ENCODE measurements at regions not wholly inside any gene's neighbourhood (a gene's known extent, or its start where the extent isn't known, plus 50 kb on each side); places are given as distances from the start of the nearest gene placed in this dataset.

DNA sequence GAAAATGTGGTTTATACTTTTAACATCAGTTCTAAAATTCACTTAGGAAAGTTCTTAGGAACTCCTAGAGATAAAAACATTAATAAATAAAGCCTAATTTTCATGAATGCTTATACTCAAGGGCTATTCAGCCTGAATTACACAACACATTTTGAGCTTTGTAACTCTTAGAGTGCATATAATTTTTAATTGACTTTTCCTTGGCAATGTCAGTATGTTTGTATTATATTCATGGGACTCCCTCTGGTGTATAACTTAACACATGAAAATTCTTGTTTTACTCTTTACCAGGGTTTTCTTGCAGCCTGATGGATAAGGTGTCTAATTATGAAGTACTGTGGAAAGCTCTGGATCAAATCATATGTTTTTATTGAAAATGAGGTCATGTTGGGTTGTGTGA lies 150.6 kb upstream of the HMGA2 start:
- peaks cover 0 to 21% of the 10 kb centered on the region in 2 experiments; a peak in 3 of 5 replicates for H3K4me1 ChIP-seq (replicated peaks in 1 of 2; ENCODE audit: control insufficient read depth in 2 of 2, insufficient read depth in 2 of 2, low read length in 2 of 2)
- in situ Hi-C loops (cut with MboI) (no loop called here), intact Hi-C loops (cut with micrococcal nuclease) (loop anchor here (2.0 to 5.0 kb wide), 2 partner anchors 71 to 116 kb away; no protein-coding TSS in a partner anchor)
- H3K4me3 ChIP-seq = no peak overlapping the region
- CTCF ChIA-PET (ENCODE audit: low intra/inter-chr PET ratio) = no interaction called here
- H3K9me1 ChIP-seq (ENCODE audit: control insufficient read depth, insufficient read depth, low read length) = no peaks in the 10 kb centered on the region
- no peaks in the 10 kb centered on the region for H3K36me3 ChIP-seq (ENCODE audit: control insufficient read depth, insufficient read depth, low read length)
- no peaks in the 10 kb centered on the region for H3K9me3 ChIP-seq (replicated peaks; ENCODE audit: control insufficient read depth, insufficient read depth, low read depth, low read length)
- no peaks in the 10 kb centered on the region for H3K27me3 ChIP-seq (ENCODE audit: control insufficient read depth in 2 of 2, insufficient read depth in 2 of 2, low read length in 2 of 2)
- H3K79me2 ChIP-seq (ENCODE audit: control insufficient read depth, insufficient read depth, low read length) = no peaks in the 10 kb centered on the region
- no peak for ATAC-seq
- H3K9ac ChIP-seq (ENCODE audit: insufficient read depth in 1 of 2, low read depth in 2 of 2, low read length in 2 of 2) = no peak overlapping the region
- H2AFZ ChIP-seq (ENCODE audit: low read depth, low read length) = no peak overlapping the region
- DNase-seq (ENCODE audit: extremely low read depth in 1 of 4, low spot score in 3 of 4) = no peak
- FAIRE-seq = no peak
- no peak overlapping the region for H3K4me2 ChIP-seq (ENCODE audit: insufficient read depth, low read length)
- POLR2A ChIA-PET = interaction anchor here (0.6 kb wide), 1 partner anchor 35 kb away, joined by 4 read pairs; no protein-coding TSS in a partner anchor
- no peak overlapping the region for H3K27ac ChIP-seq (ENCODE audit: extremely low read depth, low read depth, low read length)
- no peaks in the 10 kb centered on the region for H4K20me1 ChIP-seq (replicated peaks; ENCODE audit: control insufficient read depth, insufficient read depth, low read length)
- BruUV-seq (replicated peaks) = no TSS peak
- TF ChIP-seq SMAD1 (IDR thresholded peaks at IDR 0.05; ENCODE audit: low read depth, low read length, partially characterized antibody) (no peak), TOE1 (IDR thresholded peaks at IDR 0.05; ENCODE audit: borderline replicate concordance) (no peak), TOE1 (CRISPR knock-in tag; IDR thresholded peaks at IDR 0.05; ENCODE audit: borderline replicate concordance, low read depth) (no peak), ZNF197 (CRISPR knock-in tag; IDR thresholded peaks at IDR 0.05; ENCODE audit: low read depth) (no peak), SNRNP70 (optimal IDR thresholded peaks at IDR 0.05; ENCODE audit: low read depth, low read length) (no peak), ELF4 (CRISPR knock-in tag; IDR thresholded peaks at IDR 0.05) (no peak), RAD21 (CRISPR knock-in tag; conservative IDR thresholded peaks at IDR 0.05 in 1 of 2, IDR thresholded peaks at IDR 0.05 in 1 of 2) (peak; percentile 58 to 74)
- TF ChIP-seq, protein P1, sequence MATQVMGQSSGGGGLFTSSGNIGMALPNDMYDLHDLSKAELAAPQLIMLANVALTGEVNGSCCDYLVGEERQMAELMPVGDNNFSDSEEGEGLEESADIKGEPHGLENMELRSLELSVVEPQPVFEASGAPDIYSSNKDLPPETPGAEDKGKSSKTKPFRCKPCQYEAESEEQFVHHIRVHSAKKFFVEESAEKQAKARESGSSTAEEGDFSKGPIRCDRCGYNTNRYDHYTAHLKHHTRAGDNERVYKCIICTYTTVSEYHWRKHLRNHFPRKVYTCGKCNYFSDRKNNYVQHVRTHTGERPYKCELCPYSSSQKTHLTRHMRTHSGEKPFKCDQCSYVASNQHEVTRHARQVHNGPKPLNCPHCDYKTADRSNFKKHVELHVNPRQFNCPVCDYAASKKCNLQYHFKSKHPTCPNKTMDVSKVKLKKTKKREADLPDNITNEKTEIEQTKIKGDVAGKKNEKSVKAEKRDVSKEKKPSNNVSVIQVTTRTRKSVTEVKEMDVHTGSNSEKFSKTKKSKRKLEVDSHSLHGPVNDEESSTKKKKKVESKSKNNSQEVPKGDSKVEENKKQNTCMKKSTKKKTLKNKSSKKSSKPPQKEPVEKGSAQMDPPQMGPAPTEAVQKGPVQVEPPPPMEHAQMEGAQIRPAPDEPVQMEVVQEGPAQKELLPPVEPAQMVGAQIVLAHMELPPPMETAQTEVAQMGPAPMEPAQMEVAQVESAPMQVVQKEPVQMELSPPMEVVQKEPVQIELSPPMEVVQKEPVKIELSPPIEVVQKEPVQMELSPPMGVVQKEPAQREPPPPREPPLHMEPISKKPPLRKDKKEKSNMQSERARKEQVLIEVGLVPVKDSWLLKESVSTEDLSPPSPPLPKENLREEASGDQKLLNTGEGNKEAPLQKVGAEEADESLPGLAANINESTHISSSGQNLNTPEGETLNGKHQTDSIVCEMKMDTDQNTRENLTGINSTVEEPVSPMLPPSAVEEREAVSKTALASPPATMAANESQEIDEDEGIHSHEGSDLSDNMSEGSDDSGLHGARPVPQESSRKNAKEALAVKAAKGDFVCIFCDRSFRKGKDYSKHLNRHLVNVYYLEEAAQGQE (IDR thresholded peaks at IDR 0.05; ENCODE audit: borderline replicate concordance) = peak; percentile 54; the same call in 1 of the 2 replicates
- TF ChIP-seq, protein P1 (CRISPR knock-in tag; IDR thresholded peaks at IDR 0.05; ENCODE audit: low read depth) = no peak
- TF ChIP-seq, protein P2, sequence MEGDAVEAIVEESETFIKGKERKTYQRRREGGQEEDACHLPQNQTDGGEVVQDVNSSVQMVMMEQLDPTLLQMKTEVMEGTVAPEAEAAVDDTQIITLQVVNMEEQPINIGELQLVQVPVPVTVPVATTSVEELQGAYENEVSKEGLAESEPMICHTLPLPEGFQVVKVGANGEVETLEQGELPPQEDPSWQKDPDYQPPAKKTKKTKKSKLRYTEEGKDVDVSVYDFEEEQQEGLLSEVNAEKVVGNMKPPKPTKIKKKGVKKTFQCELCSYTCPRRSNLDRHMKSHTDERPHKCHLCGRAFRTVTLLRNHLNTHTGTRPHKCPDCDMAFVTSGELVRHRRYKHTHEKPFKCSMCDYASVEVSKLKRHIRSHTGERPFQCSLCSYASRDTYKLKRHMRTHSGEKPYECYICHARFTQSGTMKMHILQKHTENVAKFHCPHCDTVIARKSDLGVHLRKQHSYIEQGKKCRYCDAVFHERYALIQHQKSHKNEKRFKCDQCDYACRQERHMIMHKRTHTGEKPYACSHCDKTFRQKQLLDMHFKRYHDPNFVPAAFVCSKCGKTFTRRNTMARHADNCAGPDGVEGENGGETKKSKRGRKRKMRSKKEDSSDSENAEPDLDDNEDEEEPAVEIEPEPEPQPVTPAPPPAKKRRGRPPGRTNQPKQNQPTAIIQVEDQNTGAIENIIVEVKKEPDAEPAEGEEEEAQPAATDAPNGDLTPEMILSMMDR (IDR thresholded peaks at IDR 0.05 in 2 of 3, conservative IDR thresholded peaks at IDR 0.05 in 1 of 3; ENCODE audit: insufficient read depth in 2 of 3, low read depth in 1 of 3, low read length in 3 of 3) = peak in 1 of 3 experiments; percentile 39; a peak in 2 of 6 replicates
- TF ChIP-seq, protein P3, sequence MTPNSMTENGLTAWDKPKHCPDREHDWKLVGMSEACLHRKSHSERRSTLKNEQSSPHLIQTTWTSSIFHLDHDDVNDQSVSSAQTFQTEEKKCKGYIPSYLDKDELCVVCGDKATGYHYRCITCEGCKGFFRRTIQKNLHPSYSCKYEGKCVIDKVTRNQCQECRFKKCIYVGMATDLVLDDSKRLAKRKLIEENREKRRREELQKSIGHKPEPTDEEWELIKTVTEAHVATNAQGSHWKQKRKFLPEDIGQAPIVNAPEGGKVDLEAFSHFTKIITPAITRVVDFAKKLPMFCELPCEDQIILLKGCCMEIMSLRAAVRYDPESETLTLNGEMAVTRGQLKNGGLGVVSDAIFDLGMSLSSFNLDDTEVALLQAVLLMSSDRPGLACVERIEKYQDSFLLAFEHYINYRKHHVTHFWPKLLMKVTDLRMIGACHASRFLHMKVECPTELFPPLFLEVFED (CRISPR knock-in tag; conservative IDR thresholded peaks at IDR 0.05) = no peak
